ENCODE measurements at regions not wholly inside any gene's neighbourhood (a gene's known extent, or its start where the extent isn't known, plus 50 kb on each side); places are given as distances from the start of the nearest gene placed in this dataset.

DNA sequence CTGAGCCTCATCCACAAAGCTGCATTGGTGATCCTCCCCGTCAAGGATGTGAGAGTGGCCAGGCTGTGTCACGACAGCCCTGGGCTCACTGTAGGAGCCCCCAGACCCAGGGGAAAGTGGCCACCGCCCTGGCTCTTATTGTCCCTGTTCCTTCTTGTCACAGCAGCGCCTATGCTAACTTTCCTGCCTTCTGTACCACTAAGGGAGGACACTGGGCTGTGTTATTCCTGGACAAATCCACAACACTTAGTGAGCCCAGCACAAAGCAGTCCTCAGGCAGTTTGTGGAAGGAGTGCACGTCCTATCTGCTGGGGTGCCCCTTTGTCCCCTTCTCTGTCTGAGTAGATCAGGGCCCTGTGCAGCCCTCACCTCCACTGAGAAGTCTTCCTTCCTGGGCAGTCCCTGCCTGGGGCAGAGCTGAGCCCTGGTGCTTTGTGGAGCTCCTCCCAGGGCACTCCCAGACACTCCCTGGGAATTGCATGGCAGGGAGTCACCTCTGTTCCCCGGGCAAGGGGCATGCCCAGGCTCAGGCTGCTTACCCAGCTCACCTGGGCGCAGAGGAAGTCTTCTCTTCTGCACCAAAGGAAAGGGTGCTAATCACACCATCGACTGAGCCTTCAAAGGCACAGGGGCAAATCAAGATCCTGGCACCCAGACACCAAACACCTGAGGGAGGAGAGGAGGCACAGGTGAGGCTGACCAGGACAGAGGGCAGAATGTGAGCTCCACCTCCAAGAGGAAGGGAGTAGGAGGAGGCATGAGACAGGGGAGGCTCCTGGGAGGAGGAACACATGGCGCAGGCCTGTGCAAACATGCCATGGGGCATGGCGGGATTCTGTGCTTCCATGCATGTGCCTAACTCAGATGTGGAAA lies 138.7 kb downstream of the KLF13 start:
- CTCF ChIA-PET: interaction anchor here (0.7 to 5.8 kb wide), 7 partner anchors 9 to 510 kb away, joined by 3 to 31 read pairs (median 3); no protein-coding TSS in a partner anchor
- H3K4me3 ChIP-seq: no peak overlapping the region
- FAIRE-seq (no peak), ATAC-seq (peak; percentile 44 to 78; a peak in 4 of 6 replicates), DNase-seq (ENCODE audit: low read depth in 1 of 2, low spot score in 1 of 2) (no peak)
- H3K4me1 ChIP-seq: peaks cover 10% of the 10 kb centered on the region
- no peak for TF ChIP-seq RCOR1 (IDR thresholded peaks at IDR 0.05; ENCODE audit: low read depth, low read length)
- TF ChIP-seq, protein P1, sequence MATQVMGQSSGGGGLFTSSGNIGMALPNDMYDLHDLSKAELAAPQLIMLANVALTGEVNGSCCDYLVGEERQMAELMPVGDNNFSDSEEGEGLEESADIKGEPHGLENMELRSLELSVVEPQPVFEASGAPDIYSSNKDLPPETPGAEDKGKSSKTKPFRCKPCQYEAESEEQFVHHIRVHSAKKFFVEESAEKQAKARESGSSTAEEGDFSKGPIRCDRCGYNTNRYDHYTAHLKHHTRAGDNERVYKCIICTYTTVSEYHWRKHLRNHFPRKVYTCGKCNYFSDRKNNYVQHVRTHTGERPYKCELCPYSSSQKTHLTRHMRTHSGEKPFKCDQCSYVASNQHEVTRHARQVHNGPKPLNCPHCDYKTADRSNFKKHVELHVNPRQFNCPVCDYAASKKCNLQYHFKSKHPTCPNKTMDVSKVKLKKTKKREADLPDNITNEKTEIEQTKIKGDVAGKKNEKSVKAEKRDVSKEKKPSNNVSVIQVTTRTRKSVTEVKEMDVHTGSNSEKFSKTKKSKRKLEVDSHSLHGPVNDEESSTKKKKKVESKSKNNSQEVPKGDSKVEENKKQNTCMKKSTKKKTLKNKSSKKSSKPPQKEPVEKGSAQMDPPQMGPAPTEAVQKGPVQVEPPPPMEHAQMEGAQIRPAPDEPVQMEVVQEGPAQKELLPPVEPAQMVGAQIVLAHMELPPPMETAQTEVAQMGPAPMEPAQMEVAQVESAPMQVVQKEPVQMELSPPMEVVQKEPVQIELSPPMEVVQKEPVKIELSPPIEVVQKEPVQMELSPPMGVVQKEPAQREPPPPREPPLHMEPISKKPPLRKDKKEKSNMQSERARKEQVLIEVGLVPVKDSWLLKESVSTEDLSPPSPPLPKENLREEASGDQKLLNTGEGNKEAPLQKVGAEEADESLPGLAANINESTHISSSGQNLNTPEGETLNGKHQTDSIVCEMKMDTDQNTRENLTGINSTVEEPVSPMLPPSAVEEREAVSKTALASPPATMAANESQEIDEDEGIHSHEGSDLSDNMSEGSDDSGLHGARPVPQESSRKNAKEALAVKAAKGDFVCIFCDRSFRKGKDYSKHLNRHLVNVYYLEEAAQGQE (IDR thresholded peaks at IDR 0.05): no peak
- TF ChIP-seq JUNB (IDR thresholded peaks at IDR 0.05): no peak
- TF ChIP-seq EP300 (IDR thresholded peaks at IDR 0.05): no peak
- no peak for TF ChIP-seq GATA3 (IDR thresholded peaks at IDR 0.05; ENCODE audit: borderline replicate concordance)
- no peak for TF ChIP-seq NPAS2 (CRISPR knock-in tag; IDR thresholded peaks at IDR 0.05; ENCODE audit: borderline replicate concordance)
- TF ChIP-seq, protein P2, sequence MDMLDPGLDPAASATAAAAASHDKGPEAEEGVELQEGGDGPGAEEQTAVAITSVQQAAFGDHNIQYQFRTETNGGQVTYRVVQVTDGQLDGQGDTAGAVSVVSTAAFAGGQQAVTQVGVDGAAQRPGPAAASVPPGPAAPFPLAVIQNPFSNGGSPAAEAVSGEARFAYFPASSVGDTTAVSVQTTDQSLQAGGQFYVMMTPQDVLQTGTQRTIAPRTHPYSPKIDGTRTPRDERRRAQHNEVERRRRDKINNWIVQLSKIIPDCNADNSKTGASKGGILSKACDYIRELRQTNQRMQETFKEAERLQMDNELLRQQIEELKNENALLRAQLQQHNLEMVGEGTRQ (IDR thresholded peaks at IDR 0.05): no peak
- TF ChIP-seq, protein P3, sequence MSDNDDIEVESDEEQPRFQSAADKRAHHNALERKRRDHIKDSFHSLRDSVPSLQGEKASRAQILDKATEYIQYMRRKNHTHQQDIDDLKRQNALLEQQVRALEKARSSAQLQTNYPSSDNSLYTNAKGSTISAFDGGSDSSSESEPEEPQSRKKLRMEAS (IDR thresholded peaks at IDR 0.05): no peak
- TF ChIP-seq CBX2 (IDR thresholded peaks at IDR 0.05; ENCODE audit: borderline replicate concordance, low read depth): no peak
- TF ChIP-seq, protein P4, sequence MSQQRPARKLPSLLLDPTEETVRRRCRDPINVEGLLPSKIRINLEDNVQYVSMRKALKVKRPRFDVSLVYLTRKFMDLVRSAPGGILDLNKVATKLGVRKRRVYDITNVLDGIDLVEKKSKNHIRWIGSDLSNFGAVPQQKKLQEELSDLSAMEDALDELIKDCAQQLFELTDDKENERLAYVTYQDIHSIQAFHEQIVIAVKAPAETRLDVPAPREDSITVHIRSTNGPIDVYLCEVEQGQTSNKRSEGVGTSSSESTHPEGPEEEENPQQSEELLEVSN (IDR thresholded peaks at IDR 0.05; ENCODE audit: borderline replicate concordance, low read depth): no peak
- no peak for TF ChIP-seq MAFK (IDR thresholded peaks at IDR 0.05; ENCODE audit: partially characterized antibody)
- TF ChIP-seq MYC (IDR thresholded peaks at IDR 0.05; ENCODE audit: borderline replicate concordance, low read length): no peak
- TF ChIP-seq POLR2AphosphoS2 (conservative IDR thresholded peaks at IDR 0.05; ENCODE audit: low read length): no peak
- POLR2A ChIA-PET: interaction anchor here (0.6 to 0.7 kb wide), 2 partner anchors 9 to 25 kb away, joined by 4 to 8 read pairs; no protein-coding TSS in a partner anchor
- WGBS (ENCODE audit: missing lambda C conversion rate): 37% methylated on average over 10 of the region's 10 CpGs
- H3K4me2 ChIP-seq: peak overlapping the region; percentile 3; the same call in 2 of the 3 replicates
- H3K27ac ChIP-seq: 0 out of 6 replicates have a peak overlapping the region, but pooled peaks of 1 of the 2 experiments have one; percentile 7
- H3K9me3 ChIP-seq: no peaks in the 10 kb centered on the region

DNA sequence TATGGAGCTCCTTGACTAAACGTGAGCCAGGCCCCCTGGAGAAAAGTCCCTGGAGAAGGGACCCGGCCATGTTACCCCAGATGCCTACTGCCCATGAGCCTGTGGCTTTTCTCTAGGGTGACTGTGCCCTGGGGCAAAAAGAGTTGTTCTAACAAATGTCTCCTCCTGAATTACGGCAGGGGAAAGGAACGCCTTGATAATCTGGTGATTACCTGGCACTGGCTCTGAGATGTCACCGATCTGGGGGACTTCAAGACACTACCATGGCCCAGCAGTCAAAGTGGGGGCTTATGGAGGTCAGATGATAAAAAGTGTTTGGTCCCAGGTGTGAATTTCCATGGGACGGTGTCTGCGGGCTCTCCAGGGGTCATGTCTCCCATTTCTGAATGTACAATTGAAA lies 140.7 kb downstream of the KLF13 start:
- no peak for FAIRE-seq
- WGBS (ENCODE audit: missing lambda C conversion rate): 41% methylated on average over 7 of the region's 7 CpGs
- H3K9me3 ChIP-seq: no peaks in the 10 kb centered on the region
- no peak overlapping the region for H3K27ac ChIP-seq
- ATAC-seq: no peak
- ChIA-PET POLR2A (no interaction called here), CTCF (interaction anchor here (1.0 to 5.8 kb wide), 2 partner anchors 19 to 21 kb away, joined by 3 to 31 read pairs; no protein-coding TSS in a partner anchor)
- no peak overlapping the region for H3K4me2 ChIP-seq
- no peak for DNase-seq (ENCODE audit: low read depth in 1 of 2, low spot score in 1 of 2)
- TF ChIP-seq RFX5 (IDR thresholded peaks at IDR 0.05): no peak
- no peak for TF ChIP-seq POLR2A (IDR thresholded peaks at IDR 0.05; ENCODE audit: low read length)
- no peak for TF ChIP-seq SREBF2 (IDR thresholded peaks at IDR 0.05)
- TF ChIP-seq NFE2L2 (conservative IDR thresholded peaks at IDR 0.05; ENCODE audit: low read length): no peak
- TF ChIP-seq, protein P2 (IDR thresholded peaks at IDR 0.05): no peak
- no peak for TF ChIP-seq HDAC2 (IDR thresholded peaks at IDR 0.05)
- TF ChIP-seq ZSCAN20 (CRISPR knock-in tag; IDR thresholded peaks at IDR 0.05): no peak
- no peak for TF ChIP-seq RARB (CRISPR knock-in tag; IDR thresholded peaks at IDR 0.05)
- TF ChIP-seq RCOR1 (IDR thresholded peaks at IDR 0.05; ENCODE audit: low read depth, low read length): no peak
- TF ChIP-seq RNF2 (IDR thresholded peaks at IDR 0.05; ENCODE audit: borderline replicate concordance, low read depth): no peak
- TF ChIP-seq EHMT2 (IDR thresholded peaks at IDR 0.05; ENCODE audit: low read depth): no peak
- peaks cover 19% of the 10 kb centered on the region for H3K4me1 ChIP-seq
- no peak overlapping the region for H3K4me3 ChIP-seq

Measured in A549 (cell line).